ENCODE measurements at regions not wholly inside any gene's neighbourhood (a gene's known extent, or its start where the extent isn't known, plus 50 kb on each side); places are given as distances from the start of the nearest gene placed in this dataset.

- 69% methylated on average over 10 of the region's 10 CpGs for WGBS, 3 donors
- Histone ChIP-seq H3K27ac (no peak overlapping the region), H3K36me3 (no peaks in the 10 kb centered on the region), H3K4me3 (no peak overlapping the region), H3K27me3 (no peaks in the 10 kb centered on the region), H3K9me3 (no peaks in the 10 kb centered on the region), H3K4me1 (ENCODE audit: insufficient read depth) (no peaks in the 10 kb centered on the region)
- intact Hi-C loops (cut with DNase I) = no loop called here
- DNase-seq = no peak
- TF ChIP-seq CTCF (IDR thresholded peaks at IDR 0.05) (no peak), EP300 (IDR thresholded peaks at IDR 0.05) (no peak), POLR2A (IDR thresholded peaks at IDR 0.05) (no peak)
Measured at GRCh38 chr2:128970332-128971116, 651.9 kb upstream of the HS6ST1 start.

DNA sequence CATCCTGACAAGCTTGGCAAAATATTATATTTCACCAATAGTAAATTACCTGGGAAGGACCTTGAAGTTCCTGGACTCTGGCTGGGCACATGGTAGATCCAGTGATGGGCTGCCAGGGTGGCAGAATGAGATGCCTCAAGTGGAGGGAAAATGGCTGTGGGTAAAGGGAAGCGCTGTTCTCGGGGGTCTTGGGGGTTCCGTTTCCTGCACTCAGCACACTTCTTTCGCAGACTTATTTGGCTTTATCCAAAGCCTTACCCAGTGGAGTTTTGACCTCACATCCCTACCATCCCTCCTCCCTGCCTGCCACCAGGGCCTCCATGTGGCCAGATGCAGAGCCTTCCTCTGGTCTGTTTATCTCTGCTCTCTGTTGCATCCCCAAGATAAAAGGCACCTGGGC is 654.9 kb upstream of the HS6ST1 start:
- H3K27me3 ChIP-seq = no peaks in the 10 kb centered on the region
- no peak overlapping the region for H3K4me3 ChIP-seq
- H3K36me3 ChIP-seq = no peaks in the 10 kb centered on the region
- no peak for DNase-seq
- TF ChIP-seq POLR2A (IDR thresholded peaks at IDR 0.05) (no peak), CTCF (IDR thresholded peaks at IDR 0.05) (no peak), EP300 (IDR thresholded peaks at IDR 0.05) (no peak)
- 87 to 95% (median 94%) methylated on average over 4 of the region's 4 CpGs for WGBS, 3 donors
- no peaks in the 10 kb centered on the region for H3K4me1 ChIP-seq (ENCODE audit: insufficient read depth)
- intact Hi-C loops (cut with DNase I) = no loop called here
- no peak overlapping the region for H3K27ac ChIP-seq
- no peaks in the 10 kb centered on the region for H3K9me3 ChIP-seq

GRCh38 chr2:128978212-128978611 is 659.5 kb upstream of the HS6ST1 start:
- H3K27ac ChIP-seq = no peak overlapping the region
- TF ChIP-seq CTCF (IDR thresholded peaks at IDR 0.05) (no peak), EP300 (IDR thresholded peaks at IDR 0.05) (no peak), POLR2A (IDR thresholded peaks at IDR 0.05) (no peak)
- DNase-seq = no peak
- H3K4me1 ChIP-seq (ENCODE audit: insufficient read depth) = no peaks in the 10 kb centered on the region
- no peak overlapping the region for H3K4me3 ChIP-seq
- 58 to 68% (median 66%) methylated on average over 5 of the region's 5 CpGs for WGBS, 3 donors
- intact Hi-C loops (cut with DNase I) = no loop called here
- no peaks in the 10 kb centered on the region for H3K36me3 ChIP-seq
- H3K9me3 ChIP-seq = no peaks in the 10 kb centered on the region
- no peaks in the 10 kb centered on the region for H3K27me3 ChIP-seq

- no peaks in the 10 kb centered on the region for H3K36me3 ChIP-seq
- no peak for TF ChIP-seq CTCF (IDR thresholded peaks at IDR 0.05)
- no peak for TF ChIP-seq EP300 (IDR thresholded peaks at IDR 0.05)
- no peak for TF ChIP-seq POLR2A (IDR thresholded peaks at IDR 0.05)
- H3K27me3 ChIP-seq = no peaks in the 10 kb centered on the region
- no peak for DNase-seq
- no peak overlapping the region for H3K4me3 ChIP-seq
- intact Hi-C loops (cut with DNase I) = no loop called here
- no peaks in the 10 kb centered on the region for H3K9me3 ChIP-seq
- H3K4me1 ChIP-seq (ENCODE audit: insufficient read depth) = no peaks in the 10 kb centered on the region
- H3K27ac ChIP-seq = no peak overlapping the region
- 76 to 80% (median 77%) methylated on average over 7 to 8 of the region's 8 CpGs for WGBS, 3 donors
Measured at GRCh38 chr2:128979182-128979581, 660.5 kb upstream of the HS6ST1 start.

Data from ovary (tissue), 7 donors.